ENCODE measurements at regions not wholly inside any gene's neighbourhood (a gene's known extent, or its start where the extent isn't known, plus 50 kb on each side); places are given as distances from the start of the nearest gene placed in this dataset.

- intact Hi-C loops (cut with micrococcal nuclease) (no loop called here), dilution Hi-C loops (cut with MboI; ENCODE audit: extremely low pct_ligation_motif_present, low sequenced_read_pairs) (no loop called here)
- H2AFZ ChIP-seq (ENCODE audit: low read depth, low read length): no peak overlapping the region
- CTCF ChIA-PET: no interaction called here
- no peak overlapping the region for H3K9ac ChIP-seq (replicated peaks; ENCODE audit: extremely low read depth, insufficient read depth, low read length)
- no peaks in the 10 kb centered on the region for H3K9me1 ChIP-seq (replicated peaks; ENCODE audit: control insufficient read depth, extremely low read depth, insufficient read depth, low read length)
- DNase-seq (ENCODE audit: low read depth, low spot score) (no peak), FAIRE-seq (no peak)
- H3K27ac ChIP-seq (ENCODE audit: insufficient read depth, low read depth, low read length): no peak overlapping the region
- no peaks in the 10 kb centered on the region for H3K27me3 ChIP-seq (ENCODE audit: control insufficient read depth in 2 of 2, insufficient read depth in 2 of 2, low read length in 2 of 2)
- H3K4me1 ChIP-seq (ENCODE audit: control insufficient read depth, extremely low read depth, insufficient read depth, low read length): no peaks in the 10 kb centered on the region
- no peaks in the 10 kb centered on the region for H3K9me3 ChIP-seq (replicated peaks; ENCODE audit: control insufficient read depth, insufficient read depth, low read length)
- no peaks in the 10 kb centered on the region for H4K20me1 ChIP-seq (replicated peaks; ENCODE audit: control insufficient read depth, extremely low read depth, insufficient read depth, low read length)
- H3K79me2 ChIP-seq (ENCODE audit: control insufficient read depth, insufficient read depth, low read length): no peaks in the 10 kb centered on the region
- H3K4me3 ChIP-seq (replicated peaks in 1 of 3; ENCODE audit: insufficient read depth in 1 of 3, low read depth in 1 of 3, low read length in 3 of 3): no peak overlapping the region
- H3K4me2 ChIP-seq (ENCODE audit: insufficient read depth, low read length): no peak overlapping the region
- TF ChIP-seq POLR2A (IDR thresholded peaks at IDR 0.05; ENCODE audit: low read depth, low read length) (no peak), POLR2AphosphoS5 (IDR thresholded peaks at IDR 0.05; ENCODE audit: insufficient read depth, low read depth, low read length) (no peak)
- TF ChIP-seq, protein P1, sequence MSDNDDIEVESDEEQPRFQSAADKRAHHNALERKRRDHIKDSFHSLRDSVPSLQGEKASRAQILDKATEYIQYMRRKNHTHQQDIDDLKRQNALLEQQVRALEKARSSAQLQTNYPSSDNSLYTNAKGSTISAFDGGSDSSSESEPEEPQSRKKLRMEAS (IDR thresholded peaks at IDR 0.05; ENCODE audit: insufficient read depth, insufficient read length): no peak
- POLR2A ChIA-PET: no interaction called here
- H3K36me3 ChIP-seq (ENCODE audit: control insufficient read depth in 2 of 2, extremely low read depth in 1 of 2, insufficient read depth in 2 of 2, low read length in 2 of 2): no peaks in the 10 kb centered on the region
- BruUV-seq (replicated peaks): no TSS peak
Observed at GRCh38 chr1:73105755-73106154, 823.4 kb upstream of the NEGR1 start.

DNA sequence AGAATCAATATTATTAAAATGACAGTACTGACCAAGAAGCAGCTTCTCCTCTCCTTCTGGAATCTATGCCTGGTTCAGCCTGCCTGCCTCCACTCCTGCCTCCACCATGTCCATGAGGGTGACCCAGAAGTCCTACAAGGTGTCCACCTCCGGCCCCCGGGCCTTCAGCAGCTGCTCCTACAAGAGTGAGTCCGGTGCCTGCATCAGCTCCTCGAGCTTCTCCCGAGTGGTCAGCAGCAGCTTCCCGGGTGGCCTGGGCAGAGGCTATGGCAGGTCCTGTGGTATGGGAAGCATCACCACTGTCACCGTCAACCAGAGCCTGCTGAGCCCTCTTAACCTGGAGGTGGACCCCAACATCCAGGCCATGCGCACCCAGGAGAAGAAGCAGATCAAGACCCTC, 822.4 kb upstream of the NEGR1 start:
- Histone ChIP-seq H3K27ac (ENCODE audit: insufficient read depth, low read depth, low read length) (no peak overlapping the region), H3K4me2 (ENCODE audit: insufficient read depth, low read length) (no peak overlapping the region), H4K20me1 (replicated peaks; ENCODE audit: control insufficient read depth, extremely low read depth, insufficient read depth, low read length) (no peaks in the 10 kb centered on the region), H3K9me3 (replicated peaks; ENCODE audit: control insufficient read depth, insufficient read depth, low read length) (no peaks in the 10 kb centered on the region), H3K4me3 (replicated peaks in 1 of 3; ENCODE audit: insufficient read depth in 1 of 3, low read depth in 1 of 3, low read length in 3 of 3) (no peak overlapping the region), H3K79me2 (ENCODE audit: control insufficient read depth, insufficient read depth, low read length) (no peaks in the 10 kb centered on the region), H3K4me1 (ENCODE audit: control insufficient read depth, extremely low read depth, insufficient read depth, low read length) (no peaks in the 10 kb centered on the region), H3K36me3 (ENCODE audit: control insufficient read depth in 2 of 2, extremely low read depth in 1 of 2, insufficient read depth in 2 of 2, low read length in 2 of 2) (no peaks in the 10 kb centered on the region), H3K9me1 (replicated peaks; ENCODE audit: control insufficient read depth, extremely low read depth, insufficient read depth, low read length) (no peaks in the 10 kb centered on the region), H3K9ac (replicated peaks; ENCODE audit: extremely low read depth, insufficient read depth, low read length) (no peak overlapping the region), H2AFZ (ENCODE audit: low read depth, low read length) (no peak overlapping the region), H3K27me3 (ENCODE audit: control insufficient read depth in 2 of 2, insufficient read depth in 2 of 2, low read length in 2 of 2) (no peaks in the 10 kb centered on the region)
- intact Hi-C loops (cut with micrococcal nuclease) (no loop called here), dilution Hi-C loops (cut with MboI; ENCODE audit: extremely low pct_ligation_motif_present, low sequenced_read_pairs) (no loop called here)
- no TSS peak for BruUV-seq (replicated peaks)
- TF ChIP-seq JUN (IDR thresholded peaks at IDR 0.05; ENCODE audit: borderline replicate concordance, insufficient read depth, insufficient read length, low read depth): no peak
- no peak for TF ChIP-seq CTCF (IDR thresholded peaks at IDR 0.05; ENCODE audit: extremely low read depth in 1 of 2, insufficient read depth in 1 of 2, low read depth in 1 of 2, low read length in 2 of 2)
- no peak for TF ChIP-seq POLR2AphosphoS5 (IDR thresholded peaks at IDR 0.05; ENCODE audit: insufficient read depth, low read depth, low read length)
- TF ChIP-seq, protein P1 (IDR thresholded peaks at IDR 0.05; ENCODE audit: insufficient read depth, insufficient read length): no peak
- TF ChIP-seq FOS (IDR thresholded peaks at IDR 0.05; ENCODE audit: borderline replicate concordance, insufficient read depth, low read length): no peak
- no peak for TF ChIP-seq GATA2 (IDR thresholded peaks at IDR 0.05; ENCODE audit: insufficient read depth, insufficient read length, low read depth, low read length)
- no peak for TF ChIP-seq POLR2A (IDR thresholded peaks at IDR 0.05; ENCODE audit: low read depth, low read length)
- TF ChIP-seq MYC (IDR thresholded peaks at IDR 0.05; ENCODE audit: low read depth, low read length): no peak
- no peak for TF ChIP-seq EZH2 (IDR thresholded peaks at IDR 0.05; ENCODE audit: borderline replicate concordance, low read depth, low read length, severe bottlenecking)
- ChIA-PET CTCF (no interaction called here), POLR2A (no interaction called here)
- FAIRE-seq (no peak), DNase-seq (ENCODE audit: low read depth, low spot score) (no peak)

All from endothelial cell of umbilical vein (primary cell).